Adrenal gland (tissue), 9 donors: ENCODE measurements at regions not wholly inside any gene's neighbourhood (a gene's known extent, or its start where the extent isn't known, plus 50 kb on each side); places are given as distances from the start of the nearest gene placed in this dataset.

Source experiments
- DNase-seq, 7 donors: peaks; one replicate each; pipeline ENCODE4 v3.0.0-alpha.2; 2019 to 2020
- H3K27ac ChIP-seq, 5 donors: fragments of 200-600 bp; sonication (generic) in 4 of 5; 1 replicate in 3 of 5; 2 replicates in 2 of 5; pipeline versions ENCODE4 v1.5.1 to v1.8.0; 2016 to 2020; ENCODE audit warnings: mild to moderate bottlenecking in 1 of 5
- H3K27me3 ChIP-seq: fragments of 200-600 bp; 2 replicates; pipeline ENCODE4 v1.8.0; 2021
- H3K36me3 ChIP-seq, 2 donors: fragments of 200-600 bp; replicated peaks in 1 of 2; 1 replicate in 1 of 2; 2 replicates in 1 of 2; pipeline versions ENCODE4 v1.5.1 to v1.8.0; 2018 to 2022
- H3K4me1 ChIP-seq, 2 donors: fragments of 200-600 bp; replicated peaks in 1 of 2; 1 replicate in 1 of 2; 2 replicates in 1 of 2; pipeline versions ENCODE4 v1.5.1 to v1.8.0; 2018 to 2021
- H3K4me3 ChIP-seq, 4 donors: fragments of 200-600 bp; sonication (generic) in 3 of 4; one replicate each; pipeline ENCODE4 v1.5.1; 2016 to 2018
- H3K9me3 ChIP-seq, 3 donors: fragments of 200-600 bp; sonication (generic) in 1 of 3; replicated peaks in 1 of 3; 1 replicate in 2 of 3; 2 replicates in 1 of 3; pipeline versions ENCODE4 v1.5.1 to v1.8.0; 2016 to 2021
- POLR2A ChIP-seq, 2 donors: fragments of 450-650 bp; IDR thresholded peaks; one replicate each; pipeline ENCODE4 v1.6.1; 2017; ENCODE audit warnings: antibody characterized with exemption in 2 of 2, mild to moderate bottlenecking in 2 of 2, moderate library complexity in 1 of 2
- WGBS, 4 donors: extraction: QIAGEN DNeasy Blood & Tissue Kit in 2 of 4; methylation state at CpG; one replicate each; pipeline versions ENCODE4 v1.1.5 to v1.1.7; 2013 to 2017; 5-methylcytosine and 5-hydroxymethylcytosine counted together
- intact Hi-C, 2 donors: fragments of 100-400 bp; cut with DNase I; formaldehyde crosslinking; loops; one replicate each; pipeline versions ENCODE4 v1.14.1 to v1.15.0; 2022 to 2023
- TF ChIP-seq, protein P1 (sequence below), 6 experiments: fragments of 450-650 bp in 4 of 6; fragments of 200-600 bp in 2 of 6; sonication (generic) in 1 of 6; IDR thresholded peaks; 1 replicate in 5 of 6; 2 replicates in 1 of 6; pipeline versions ENCODE4 v1.5.1 to v1.8.0; 2016 to 2021; ENCODE audit warnings: antibody characterized with exemption in 6 of 6, mild to moderate bottlenecking in 2 of 6, moderate library complexity in 1 of 6
- donor health status: healthy with polysubstance abuse.
- donor health status: Bipolar disorder and iron deficiency.
- donor health status: DM: yes; HTN: yes; CAD: no.
- donor health status: DM: no; HTN: no; CAD: no.
- donor health status: DM: no; HTN: no; CAD: no.

GRCh38 chr1:5662086-5662743 lies 330.0 kb downstream of the NPHP4 start:
- H3K27ac ChIP-seq, result no peak overlapping the region
- no peaks in the 10 kb centered on the region for H3K9me3 ChIP-seq
- H3K27me3 ChIP-seq, result no peaks in the 10 kb centered on the region
- intact Hi-C loops, result no loop called here
- H3K4me3 ChIP-seq, result no peak overlapping the region
- WGBS, 4 donors, result 67 to 83% (median 78%) methylated on average over 4 to 9 of the region's 9 CpGs
- H3K4me1 ChIP-seq, result no peaks in the 10 kb centered on the region
- no peaks in the 10 kb centered on the region for H3K36me3 ChIP-seq
- DNase-seq, result peak in 1 of 7 donors; percentile 1
- TF ChIP-seq, protein P1, sequence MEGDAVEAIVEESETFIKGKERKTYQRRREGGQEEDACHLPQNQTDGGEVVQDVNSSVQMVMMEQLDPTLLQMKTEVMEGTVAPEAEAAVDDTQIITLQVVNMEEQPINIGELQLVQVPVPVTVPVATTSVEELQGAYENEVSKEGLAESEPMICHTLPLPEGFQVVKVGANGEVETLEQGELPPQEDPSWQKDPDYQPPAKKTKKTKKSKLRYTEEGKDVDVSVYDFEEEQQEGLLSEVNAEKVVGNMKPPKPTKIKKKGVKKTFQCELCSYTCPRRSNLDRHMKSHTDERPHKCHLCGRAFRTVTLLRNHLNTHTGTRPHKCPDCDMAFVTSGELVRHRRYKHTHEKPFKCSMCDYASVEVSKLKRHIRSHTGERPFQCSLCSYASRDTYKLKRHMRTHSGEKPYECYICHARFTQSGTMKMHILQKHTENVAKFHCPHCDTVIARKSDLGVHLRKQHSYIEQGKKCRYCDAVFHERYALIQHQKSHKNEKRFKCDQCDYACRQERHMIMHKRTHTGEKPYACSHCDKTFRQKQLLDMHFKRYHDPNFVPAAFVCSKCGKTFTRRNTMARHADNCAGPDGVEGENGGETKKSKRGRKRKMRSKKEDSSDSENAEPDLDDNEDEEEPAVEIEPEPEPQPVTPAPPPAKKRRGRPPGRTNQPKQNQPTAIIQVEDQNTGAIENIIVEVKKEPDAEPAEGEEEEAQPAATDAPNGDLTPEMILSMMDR (IDR thresholded peaks at IDR 0.05), result no peak
- no peak for TF ChIP-seq POLR2A (IDR thresholded peaks at IDR 0.05)

- DNase-seq, result peak in 4 of 7 donors; percentile 32 to 39 (median 35)
- H3K36me3 ChIP-seq, result no peaks in the 10 kb centered on the region
- H3K27me3 ChIP-seq, result no peaks in the 10 kb centered on the region
- H3K4me3 ChIP-seq, result no peak overlapping the region
- H3K27ac ChIP-seq, result no peak overlapping the region
- 62 to 100% (median 64%) methylated on average over 1 to 24 of the region's 24 CpGs for WGBS, 4 donors
- intact Hi-C loops, result no loop called here
- H3K9me3 ChIP-seq, result no peaks in the 10 kb centered on the region
- no peaks in the 10 kb centered on the region for H3K4me1 ChIP-seq
- TF ChIP-seq, protein P1 (IDR thresholded peaks at IDR 0.05), result no peak
- no peak for TF ChIP-seq POLR2A (IDR thresholded peaks at IDR 0.05)
These were observed 330.8 kb downstream of the NPHP4 start for GRCh38 chr1:5661196-5662085.

- Histone ChIP-seq H3K27me3 (no peaks in the 10 kb centered on the region), H3K4me1 (no peaks in the 10 kb centered on the region), H3K9me3 (no peaks in the 10 kb centered on the region), H3K27ac (no peak overlapping the region), H3K36me3 (no peaks in the 10 kb centered on the region), H3K4me3 (no peak overlapping the region)
- DNase-seq, result peak in 1 of 7 donors; percentile 50
- 54 to 57% (median 57%) methylated on average over 11 to 13 of the region's 13 CpGs for WGBS, 4 donors
- TF ChIP-seq, protein P1 (IDR thresholded peaks at IDR 0.05), result no peak
- no peak for TF ChIP-seq POLR2A (IDR thresholded peaks at IDR 0.05)
- intact Hi-C loops, result no loop called here
These were observed 331.9 kb downstream of the NPHP4 start for GRCh38 chr1:5660141-5660935.

- Histone ChIP-seq H3K27ac (no peak overlapping the region), H3K36me3 (no peaks in the 10 kb centered on the region), H3K4me1 (no peaks in the 10 kb centered on the region), H3K9me3 (no peaks in the 10 kb centered on the region), H3K4me3 (no peak overlapping the region), H3K27me3 (no peaks in the 10 kb centered on the region)
- intact Hi-C loops, result no loop called here
- DNase-seq, result no peak
- WGBS, 4 donors, result 71 to 93% (median 80%) methylated on average over 3 of the region's 3 CpGs
- TF ChIP-seq, protein P1 (IDR thresholded peaks at IDR 0.05), result no peak
- TF ChIP-seq POLR2A (IDR thresholded peaks at IDR 0.05), result no peak
These were observed 332.6 kb downstream of the NPHP4 start for GRCh38 chr1:5659606-5660005.
